ENCODE measurements at regions not wholly inside any gene's neighbourhood (a gene's known extent, or its start where the extent isn't known, plus 50 kb on each side); places are given as distances from the start of the nearest gene placed in this dataset.

DNA sequence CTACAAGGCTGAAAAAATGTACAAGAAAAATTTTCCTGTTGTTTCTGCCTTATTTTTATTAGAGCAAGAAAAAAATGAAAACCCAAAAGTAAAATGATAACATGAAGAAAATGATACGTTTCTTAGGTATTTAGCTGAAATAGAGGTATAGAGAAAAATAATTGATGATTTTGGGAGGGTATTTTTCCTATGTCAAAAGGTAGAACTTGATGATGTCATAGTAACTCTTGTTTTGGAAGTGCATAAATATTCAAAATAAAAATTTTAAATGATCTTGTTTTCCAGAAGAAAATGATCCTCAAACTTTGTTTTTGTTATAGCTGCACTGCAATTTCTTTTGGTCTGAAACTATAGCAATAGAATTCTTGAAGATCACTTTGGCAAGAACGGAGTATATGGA lies 608.8 kb upstream of the BOD1L1 start:
- no peak for DNase-seq (ENCODE audit: low read depth, low spot score)

DNA sequence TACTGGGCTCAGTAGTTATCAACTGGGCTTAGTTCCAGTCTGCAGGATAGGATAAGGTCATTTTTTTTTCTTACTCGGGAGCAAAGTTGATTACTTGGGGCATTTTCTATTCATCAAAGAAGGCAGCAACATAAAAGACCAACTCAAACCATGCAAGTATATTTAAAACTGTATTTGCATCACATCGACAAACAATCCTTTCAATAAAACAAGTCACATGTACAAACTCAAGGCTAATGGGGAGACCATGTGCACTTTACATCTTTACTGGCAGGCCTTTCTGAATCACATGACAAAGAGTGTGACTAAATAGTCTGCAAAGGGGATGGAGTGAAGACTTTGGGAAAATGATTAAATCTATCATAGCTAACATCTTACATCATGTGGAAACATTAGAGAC lies 610.4 kb upstream of the BOD1L1 start:
- DNase-seq (ENCODE audit: low read depth, low spot score) = no peak

GRCh38 chr4:14241574-14241973 lies 614.0 kb upstream of the BOD1L1 start:
- DNase-seq (ENCODE audit: low read depth, low spot score) = no peak

GRCh38 chr4:14247767-14248166 lies 620.2 kb upstream of the BOD1L1 start:
- DNase-seq (ENCODE audit: low read depth, low spot score) = no peak

DNA sequence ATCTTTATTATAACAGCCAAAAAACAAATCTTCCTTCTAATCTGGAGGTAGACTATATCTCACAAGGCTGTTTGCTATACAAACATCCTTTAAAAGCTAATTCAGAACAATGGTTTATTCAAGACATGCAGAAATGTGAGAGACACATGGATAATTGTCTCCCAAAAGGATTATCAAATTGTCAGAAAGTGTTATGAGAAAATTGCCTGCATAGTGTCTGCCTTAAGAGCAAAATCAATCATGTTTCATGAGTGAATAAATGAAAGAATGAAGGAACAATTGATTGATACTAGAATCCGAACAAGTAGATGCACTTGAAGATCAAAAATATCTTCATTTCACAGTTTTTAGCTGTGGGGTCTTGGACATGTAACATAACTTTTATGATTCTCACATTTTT lies 621.7 kb upstream of the BOD1L1 start:
- DNase-seq (ENCODE audit: low read depth, low spot score) = no peak

- no peak for DNase-seq (ENCODE audit: low read depth, low spot score)
Observed at GRCh38 chr4:14254252-14254651, 626.7 kb upstream of the BOD1L1 start.

DNA sequence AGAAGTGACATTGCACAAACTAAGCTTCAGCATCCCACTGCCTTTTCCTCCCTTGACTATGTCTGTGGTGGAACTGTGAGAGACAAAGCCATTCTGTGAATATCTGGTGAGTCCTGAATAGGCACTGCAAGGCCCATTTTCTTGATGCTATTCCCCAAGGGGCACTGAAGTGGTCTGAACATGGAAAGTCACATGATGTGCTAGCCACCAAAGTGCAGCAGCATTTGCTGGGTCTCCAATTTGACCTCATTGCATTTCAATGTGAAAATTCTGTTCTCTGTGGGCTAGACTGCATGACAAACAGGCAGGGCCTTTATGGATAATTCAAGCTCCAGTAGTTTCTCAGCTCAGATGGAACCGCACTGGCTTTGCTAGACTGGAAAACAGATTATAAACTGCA lies 627.4 kb upstream of the BOD1L1 start:
- DNase-seq (ENCODE audit: low read depth, low spot score) = no peak

- no peak for DNase-seq (ENCODE audit: low read depth, low spot score)
Observed at GRCh38 chr4:14257903-14258302, 630.4 kb upstream of the BOD1L1 start.

DNA sequence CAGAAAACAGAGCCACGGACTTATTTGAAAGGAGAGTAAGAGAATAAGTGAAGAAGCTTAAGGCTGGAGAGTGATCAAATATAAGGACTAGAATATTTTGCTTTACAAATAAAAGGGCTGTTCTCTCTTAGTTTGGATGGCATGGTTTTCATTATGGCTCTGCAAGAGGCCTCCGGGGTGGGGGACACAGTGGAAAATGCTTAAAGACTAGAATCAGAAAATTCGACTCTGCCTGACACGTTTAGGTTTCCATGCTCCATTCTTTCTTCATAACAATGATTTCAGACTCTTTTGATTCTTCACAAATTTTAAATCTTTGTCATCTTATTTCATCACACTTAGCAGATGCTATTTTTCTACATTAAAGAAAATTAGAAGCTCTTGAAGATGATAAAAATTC lies 632.4 kb upstream of the BOD1L1 start:
- no peak for DNase-seq (ENCODE audit: low read depth, low spot score)

DNA sequence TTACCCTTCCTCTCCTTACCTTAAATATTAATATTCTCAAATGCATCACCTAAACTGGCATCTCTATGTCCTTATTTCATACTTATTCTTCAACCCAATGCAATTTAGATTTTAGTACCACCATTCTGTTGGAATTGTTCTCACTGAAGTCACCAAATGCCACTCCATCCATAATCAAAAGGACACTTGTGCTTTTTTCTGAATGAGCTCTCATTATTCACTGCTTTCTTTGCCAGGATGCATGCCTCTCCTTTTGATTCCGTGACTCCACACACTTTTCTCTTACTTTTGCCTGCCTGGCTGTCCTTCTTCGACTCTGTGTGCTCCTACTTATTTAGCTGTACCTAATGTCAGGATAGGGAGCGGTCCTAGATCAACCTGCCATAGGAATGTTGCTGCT lies 633.1 kb upstream of the BOD1L1 start:
- DNase-seq (ENCODE audit: low read depth, low spot score) = no peak

GRCh38 chr4:14262221-14262620 lies 634.7 kb upstream of the BOD1L1 start:
- no peak for DNase-seq (ENCODE audit: low read depth, low spot score)

DNA sequence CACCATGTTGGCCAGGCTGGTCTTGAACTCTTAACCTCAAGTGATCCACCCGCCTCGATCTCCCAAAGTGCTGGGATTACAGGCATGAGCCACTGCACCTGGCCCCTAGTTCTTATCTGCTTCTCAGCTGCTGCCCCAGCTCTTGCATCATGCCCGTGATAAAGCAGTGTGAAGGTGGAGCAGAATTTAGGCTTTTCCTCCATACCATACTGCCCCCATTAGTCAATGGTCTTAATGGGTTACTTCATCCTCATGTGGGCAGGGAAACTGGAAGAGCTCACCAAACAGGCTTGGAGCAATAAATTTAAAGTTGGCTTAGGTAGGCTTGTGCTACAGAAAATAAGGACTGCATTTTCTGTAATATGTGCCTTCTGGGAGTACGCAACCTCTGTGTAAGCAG lies 636.9 kb upstream of the BOD1L1 start:
- no peak for DNase-seq (ENCODE audit: low read depth, low spot score)

GRCh38 chr4:14265651-14266050 lies 638.1 kb upstream of the BOD1L1 start:
- DNase-seq (ENCODE audit: low read depth, low spot score) = no peak

DNA sequence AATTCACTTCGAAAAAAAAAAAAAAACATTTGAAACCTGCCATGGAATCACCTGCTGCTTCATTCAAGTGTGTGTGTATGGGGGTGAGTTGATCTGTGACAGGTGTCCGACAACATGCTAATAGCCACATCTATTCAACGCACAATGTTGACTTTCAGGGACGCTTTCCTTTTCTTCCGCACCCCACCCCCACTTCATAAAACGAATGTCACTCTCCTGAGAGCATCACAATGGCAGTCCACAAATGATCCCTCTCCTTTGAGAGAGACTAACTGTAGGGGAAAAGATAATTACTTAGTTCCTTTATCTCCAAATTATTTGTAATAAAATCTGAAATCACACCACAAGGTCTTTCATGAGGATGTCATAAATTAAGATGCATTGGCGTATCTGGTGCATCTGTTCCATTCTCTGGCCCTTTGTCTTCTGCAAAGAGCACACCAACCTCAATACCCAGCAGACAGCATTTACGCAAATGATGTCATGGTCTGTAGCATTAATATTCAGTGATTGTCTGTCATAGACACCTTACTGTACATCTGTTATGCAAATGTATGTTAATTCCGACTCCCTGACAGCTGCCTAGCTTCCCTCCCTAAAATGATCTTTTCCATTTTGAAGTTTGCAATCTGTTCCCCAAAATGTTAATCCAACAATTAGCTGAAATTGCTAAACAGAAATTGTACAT lies 640.0 kb upstream of the BOD1L1 start:
- no peak for DNase-seq (ENCODE audit: low read depth, low spot score)

GRCh38 chr4:14269824-14270223 lies 642.3 kb upstream of the BOD1L1 start:
- DNase-seq (ENCODE audit: low read depth, low spot score) = no peak

DNA sequence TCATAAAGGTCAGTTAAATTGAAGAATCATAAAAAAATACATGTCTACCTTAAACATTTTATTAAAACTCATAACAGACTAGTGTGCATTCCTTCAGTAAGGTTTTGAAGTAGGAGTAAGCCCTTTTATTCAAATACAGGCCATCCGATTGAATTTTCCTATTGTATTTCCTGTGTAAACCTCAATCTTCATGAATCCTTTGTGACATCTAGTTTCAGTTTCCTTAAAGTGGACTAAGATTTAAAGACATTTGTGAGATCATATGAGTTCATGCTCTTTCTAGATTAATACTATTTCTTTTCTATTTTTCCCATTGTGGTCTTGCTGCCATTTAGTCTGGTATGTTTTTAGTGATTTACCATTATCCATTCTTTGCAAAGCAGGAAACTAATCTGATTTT lies 644.7 kb upstream of the BOD1L1 start:
- no peak for DNase-seq (ENCODE audit: low read depth, low spot score)

DNA sequence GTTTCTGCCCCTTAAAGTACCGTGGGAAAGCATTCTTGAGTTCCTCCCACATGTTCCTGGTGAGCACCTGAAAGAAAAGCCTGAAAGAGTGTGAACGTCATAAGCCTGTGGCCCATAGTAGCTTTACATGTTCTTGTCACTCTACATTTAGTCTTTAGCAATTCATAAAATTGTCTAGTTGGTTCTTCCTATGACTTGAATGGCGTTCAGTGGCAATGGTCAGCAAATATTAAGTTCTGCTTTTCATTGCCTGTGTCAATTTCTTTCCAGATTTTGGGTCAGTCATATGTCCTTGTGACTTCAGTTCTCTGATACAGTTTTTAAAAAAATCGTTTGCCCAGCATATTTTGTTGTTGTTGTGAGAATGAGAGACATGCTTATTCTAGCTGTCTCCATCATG lies 650.0 kb upstream of the BOD1L1 start:
- no peak for DNase-seq (ENCODE audit: low read depth, low spot score)

DNA sequence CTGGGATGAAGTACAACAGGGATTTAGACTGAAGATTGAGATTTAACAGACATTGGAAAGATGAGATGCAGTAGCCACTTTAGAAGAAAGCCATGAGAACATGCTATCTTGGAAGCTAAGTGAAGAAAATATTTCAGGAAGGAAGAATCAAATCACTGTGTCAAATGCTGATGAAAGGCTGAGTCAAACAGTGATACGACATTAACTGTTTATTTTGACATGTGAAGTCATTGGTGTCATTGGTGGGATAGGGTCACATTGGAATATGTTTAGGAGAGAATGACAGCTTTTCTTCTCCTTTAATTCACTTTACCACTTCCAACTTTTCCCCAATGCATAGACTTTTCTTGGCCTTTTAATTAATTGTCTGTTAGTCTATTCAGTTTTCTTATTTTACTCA lies 653.0 kb upstream of the BOD1L1 start:
- no peak for DNase-seq (ENCODE audit: low read depth, low spot score)

- DNase-seq (ENCODE audit: low read depth, low spot score) = no peak
Observed at GRCh38 chr4:14284578-14284977, 657.1 kb upstream of the BOD1L1 start.

DNA sequence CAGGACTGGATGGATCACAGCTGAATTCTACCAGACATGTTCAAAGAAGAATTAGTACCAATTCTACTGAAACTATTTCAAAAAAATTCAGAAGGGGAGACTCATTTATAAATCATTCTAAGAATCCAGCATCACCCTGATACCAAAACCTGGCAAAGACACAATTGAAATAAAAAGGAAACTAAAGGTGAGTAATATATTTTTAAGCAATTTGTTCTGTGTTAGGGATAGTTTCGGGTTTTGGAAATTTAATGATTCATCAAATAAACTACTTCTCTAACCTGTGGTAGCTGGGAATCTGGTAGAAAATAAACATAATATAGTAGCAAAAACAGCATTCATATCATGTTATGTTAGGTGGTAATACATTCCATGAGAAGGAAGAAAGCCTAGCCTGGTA lies 662.2 kb upstream of the BOD1L1 start:
- no peak for DNase-seq (ENCODE audit: low read depth, low spot score)

DNA sequence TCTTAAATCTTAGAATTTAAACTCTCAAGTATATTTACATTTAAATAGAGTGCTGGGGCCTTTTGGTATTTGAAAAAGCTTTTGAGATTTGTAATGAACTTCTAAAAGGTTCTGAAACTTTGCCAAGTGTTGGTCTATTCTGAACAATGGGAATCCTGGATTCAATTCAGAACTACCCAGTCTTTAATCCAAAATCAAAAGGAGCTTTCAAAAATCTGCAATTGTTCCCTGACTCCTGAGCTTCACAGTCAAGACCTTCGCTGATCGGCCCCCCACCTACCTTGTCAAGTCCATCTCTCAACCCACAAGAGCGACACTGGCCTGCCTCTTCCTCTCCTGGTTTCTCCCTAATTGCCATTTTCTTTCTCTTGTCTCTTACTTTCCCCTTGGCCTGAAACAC lies 666.1 kb upstream of the BOD1L1 start:
- DNase-seq (ENCODE audit: low read depth, low spot score) = no peak

GRCh38 chr4:14294611-14295010 lies 667.1 kb upstream of the BOD1L1 start:
- DNase-seq (ENCODE audit: low read depth, low spot score) = peak; percentile 21

GRCh38 chr4:14299166-14299565 lies 671.6 kb upstream of the BOD1L1 start:
- no peak for DNase-seq (ENCODE audit: low read depth, low spot score)

DNA sequence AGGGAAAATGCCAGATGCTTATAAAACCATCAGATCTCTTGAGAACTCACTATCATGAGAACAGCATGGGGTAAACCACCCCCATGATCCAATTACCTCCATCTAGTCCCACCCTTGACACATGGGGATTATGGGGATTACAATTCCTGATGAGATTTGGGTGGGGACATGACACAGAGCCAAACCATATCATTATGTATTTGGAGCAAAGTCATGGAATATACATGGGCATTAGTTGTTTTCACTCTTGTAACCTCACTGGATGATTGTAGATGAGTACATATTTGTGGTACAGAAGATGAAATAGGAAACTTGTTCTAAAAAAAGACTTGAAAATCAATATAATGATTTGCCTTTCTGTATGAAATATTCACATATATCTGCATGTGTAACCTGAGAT lies 674.5 kb upstream of the BOD1L1 start:
- DNase-seq (ENCODE audit: low read depth, low spot score) = no peak
